ENCODE measurements at regions not wholly inside any gene's neighbourhood (a gene's known extent, or its start where the extent isn't known, plus 50 kb on each side); places are given as distances from the start of the nearest gene placed in this dataset.

- TF ChIP-seq TSHZ1 (CRISPR knock-in tag; IDR thresholded peaks at IDR 0.05) = no peak
- TF ChIP-seq ARHGAP35 (IDR thresholded peaks at IDR 0.05; ENCODE audit: partially characterized antibody) = no peak
- no peak for TF ChIP-seq HCFC1 (IDR thresholded peaks at IDR 0.05; ENCODE audit: low read depth, low read length)
- TF ChIP-seq ZNF561 (CRISPR knock-in tag; conservative IDR thresholded peaks at IDR 0.05) = no peak
- no peak for TF ChIP-seq FOS (IDR thresholded peaks at IDR 0.05; ENCODE audit: extremely low read depth, insufficient read length)
- TF ChIP-seq KHSRP (IDR thresholded peaks at IDR 0.05) = no peak
- no peak for TF ChIP-seq AFF1 (IDR thresholded peaks at IDR 0.05; ENCODE audit: low read depth in 1 of 2, partially characterized antibody in 2 of 2)
Observed at GRCh38 chr4:155530290-155530689, 136.4 kb upstream of the GUCY1A1 start (continued).

All from K562 (cell line).